ENCODE measurements at regions not wholly inside any gene's neighbourhood (a gene's known extent, or its start where the extent isn't known, plus 50 kb on each side); places are given as distances from the start of the nearest gene placed in this dataset.

GRCh38 chr12:124491856-124492420, 75.5 kb downstream of the NCOR2 start (continued):
- TF ChIP-seq, protein P1, sequence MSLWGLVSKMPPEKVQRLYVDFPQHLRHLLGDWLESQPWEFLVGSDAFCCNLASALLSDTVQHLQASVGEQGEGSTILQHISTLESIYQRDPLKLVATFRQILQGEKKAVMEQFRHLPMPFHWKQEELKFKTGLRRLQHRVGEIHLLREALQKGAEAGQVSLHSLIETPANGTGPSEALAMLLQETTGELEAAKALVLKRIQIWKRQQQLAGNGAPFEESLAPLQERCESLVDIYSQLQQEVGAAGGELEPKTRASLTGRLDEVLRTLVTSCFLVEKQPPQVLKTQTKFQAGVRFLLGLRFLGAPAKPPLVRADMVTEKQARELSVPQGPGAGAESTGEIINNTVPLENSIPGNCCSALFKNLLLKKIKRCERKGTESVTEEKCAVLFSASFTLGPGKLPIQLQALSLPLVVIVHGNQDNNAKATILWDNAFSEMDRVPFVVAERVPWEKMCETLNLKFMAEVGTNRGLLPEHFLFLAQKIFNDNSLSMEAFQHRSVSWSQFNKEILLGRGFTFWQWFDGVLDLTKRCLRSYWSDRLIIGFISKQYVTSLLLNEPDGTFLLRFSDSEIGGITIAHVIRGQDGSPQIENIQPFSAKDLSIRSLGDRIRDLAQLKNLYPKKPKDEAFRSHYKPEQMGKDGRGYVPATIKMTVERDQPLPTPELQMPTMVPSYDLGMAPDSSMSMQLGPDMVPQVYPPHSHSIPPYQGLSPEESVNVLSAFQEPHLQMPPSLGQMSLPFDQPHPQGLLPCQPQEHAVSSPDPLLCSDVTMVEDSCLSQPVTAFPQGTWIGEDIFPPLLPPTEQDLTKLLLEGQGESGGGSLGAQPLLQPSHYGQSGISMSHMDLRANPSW (CRISPR knock-in tag; conservative IDR thresholded peaks at IDR 0.05; ENCODE audit: low read depth) = no peak

- DNase-seq (ENCODE audit: low spot score) (no peak), ATAC-seq (no peak)
- Mint-ChIP-seq H3K27ac (no peak overlapping the region), H3K36me3 (peaks cover 7% of the 10 kb centered on the region; the same call in 1 of the 2 replicates), H3K4me3 (no peak overlapping the region), H3K9me3 (no peaks in the 10 kb centered on the region), H3K27me3 (ENCODE audit: low read depth) (no peaks in the 10 kb centered on the region), H3K4me1 (peaks cover 12% of the 10 kb centered on the region)
- POLR2A ChIA-PET = interaction anchor here (0.6 kb wide), 1 partner anchor 49 kb away, joined by 3 read pairs; no protein-coding TSS in a partner anchor
- CTCF ChIA-PET = no interaction called here
- TF ChIP-seq ZNF425 (CRISPR knock-in tag; conservative IDR thresholded peaks at IDR 0.05) (no peak), ZNF219 (CRISPR knock-in tag; IDR thresholded peaks at IDR 0.05; ENCODE audit: borderline replicate concordance) (no peak), TEAD4 (CRISPR knock-in tag; IDR thresholded peaks at IDR 0.05) (no peak), ZNF423 (CRISPR knock-in tag; IDR thresholded peaks at IDR 0.05) (no peak), ZBTB43 (CRISPR knock-in tag; IDR thresholded peaks at IDR 0.05) (no peak), TCF7 (CRISPR knock-in tag; IDR thresholded peaks at IDR 0.05; ENCODE audit: low read depth) (no peak), SMAD4 (CRISPR knock-in tag; IDR thresholded peaks at IDR 0.05) (no peak), ZBTB21 (CRISPR knock-in tag; IDR thresholded peaks at IDR 0.05; ENCODE audit: borderline replicate concordance) (no peak)
- TF ChIP-seq, protein P2, sequence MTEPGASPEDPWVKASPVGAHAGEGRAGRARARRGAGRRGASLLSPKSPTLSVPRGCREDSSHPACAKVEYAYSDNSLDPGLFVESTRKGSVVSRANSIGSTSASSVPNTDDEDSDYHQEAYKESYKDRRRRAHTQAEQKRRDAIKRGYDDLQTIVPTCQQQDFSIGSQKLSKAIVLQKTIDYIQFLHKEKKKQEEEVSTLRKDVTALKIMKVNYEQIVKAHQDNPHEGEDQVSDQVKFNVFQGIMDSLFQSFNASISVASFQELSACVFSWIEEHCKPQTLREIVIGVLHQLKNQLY (CRISPR knock-in tag; IDR thresholded peaks at IDR 0.05) = no peak
- TF ChIP-seq, protein P3, sequence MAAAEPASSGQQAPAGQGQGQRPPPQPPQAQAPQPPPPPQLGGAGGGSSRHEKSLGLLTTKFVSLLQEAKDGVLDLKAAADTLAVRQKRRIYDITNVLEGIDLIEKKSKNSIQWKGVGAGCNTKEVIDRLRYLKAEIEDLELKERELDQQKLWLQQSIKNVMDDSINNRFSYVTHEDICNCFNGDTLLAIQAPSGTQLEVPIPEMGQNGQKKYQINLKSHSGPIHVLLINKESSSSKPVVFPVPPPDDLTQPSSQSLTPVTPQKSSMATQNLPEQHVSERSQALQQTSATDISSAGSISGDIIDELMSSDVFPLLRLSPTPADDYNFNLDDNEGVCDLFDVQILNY (CRISPR knock-in tag; IDR thresholded peaks at IDR 0.05) = no peak
- TF ChIP-seq, protein P4, sequence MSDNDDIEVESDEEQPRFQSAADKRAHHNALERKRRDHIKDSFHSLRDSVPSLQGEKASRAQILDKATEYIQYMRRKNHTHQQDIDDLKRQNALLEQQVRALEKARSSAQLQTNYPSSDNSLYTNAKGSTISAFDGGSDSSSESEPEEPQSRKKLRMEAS (CRISPR knock-in tag; IDR thresholded peaks at IDR 0.05) = no peak
- TF ChIP-seq, protein P5, sequence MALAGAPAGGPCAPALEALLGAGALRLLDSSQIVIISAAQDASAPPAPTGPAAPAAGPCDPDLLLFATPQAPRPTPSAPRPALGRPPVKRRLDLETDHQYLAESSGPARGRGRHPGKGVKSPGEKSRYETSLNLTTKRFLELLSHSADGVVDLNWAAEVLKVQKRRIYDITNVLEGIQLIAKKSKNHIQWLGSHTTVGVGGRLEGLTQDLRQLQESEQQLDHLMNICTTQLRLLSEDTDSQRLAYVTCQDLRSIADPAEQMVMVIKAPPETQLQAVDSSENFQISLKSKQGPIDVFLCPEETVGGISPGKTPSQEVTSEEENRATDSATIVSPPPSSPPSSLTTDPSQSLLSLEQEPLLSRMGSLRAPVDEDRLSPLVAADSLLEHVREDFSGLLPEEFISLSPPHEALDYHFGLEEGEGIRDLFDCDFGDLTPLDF (CRISPR knock-in tag; IDR thresholded peaks at IDR 0.05) = no peak
Observed at GRCh38 chr12:124491310-124491709, 76.1 kb downstream of the NCOR2 start.

All from WTC11 (cell line).